ENCODE measurements at regions not wholly inside any gene's neighbourhood (a gene's known extent, or its start where the extent isn't known, plus 50 kb on each side); places are given as distances from the start of the nearest gene placed in this dataset.
"Not testable (repeated sequence)": the region's sequence is repeated elsewhere in the genome, so short reads cannot be mapped to it uniquely, and the experiment has no call there.

DNA sequence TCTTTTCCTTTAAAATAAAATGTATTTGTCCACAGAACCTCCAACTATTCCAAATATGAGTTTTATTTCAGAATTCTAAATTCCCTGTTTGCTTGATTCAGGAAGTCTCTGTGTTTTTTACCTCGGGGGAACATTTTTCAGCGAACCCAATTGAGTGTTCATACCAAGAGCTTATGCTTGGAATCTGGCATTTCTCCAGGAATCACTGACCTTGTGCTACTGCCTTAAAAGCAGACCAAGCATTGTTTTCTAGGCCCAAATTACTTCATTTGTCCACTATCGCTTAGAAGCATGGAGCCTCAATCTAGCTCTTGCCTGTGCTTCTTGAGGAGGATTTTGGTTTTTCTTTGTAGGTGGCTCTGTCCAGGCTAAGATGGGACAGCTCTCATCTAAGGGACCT, 59.4 kb downstream of the EBLN1 start:
- no peak for DNase-seq (ENCODE audit: low spot score in 2 of 2)
- H3K27me3 ChIP-seq: no peaks in the 10 kb centered on the region
- H3K4me3 ChIP-seq: no peak overlapping the region
- no peaks in the 10 kb centered on the region for H3K9me3 ChIP-seq
- no peak overlapping the region for H3K27ac ChIP-seq
- 21 to 24% methylated on average over 3 of the region's 3 CpGs for WGBS, 2 donors
- TF ChIP-seq, protein P1, sequence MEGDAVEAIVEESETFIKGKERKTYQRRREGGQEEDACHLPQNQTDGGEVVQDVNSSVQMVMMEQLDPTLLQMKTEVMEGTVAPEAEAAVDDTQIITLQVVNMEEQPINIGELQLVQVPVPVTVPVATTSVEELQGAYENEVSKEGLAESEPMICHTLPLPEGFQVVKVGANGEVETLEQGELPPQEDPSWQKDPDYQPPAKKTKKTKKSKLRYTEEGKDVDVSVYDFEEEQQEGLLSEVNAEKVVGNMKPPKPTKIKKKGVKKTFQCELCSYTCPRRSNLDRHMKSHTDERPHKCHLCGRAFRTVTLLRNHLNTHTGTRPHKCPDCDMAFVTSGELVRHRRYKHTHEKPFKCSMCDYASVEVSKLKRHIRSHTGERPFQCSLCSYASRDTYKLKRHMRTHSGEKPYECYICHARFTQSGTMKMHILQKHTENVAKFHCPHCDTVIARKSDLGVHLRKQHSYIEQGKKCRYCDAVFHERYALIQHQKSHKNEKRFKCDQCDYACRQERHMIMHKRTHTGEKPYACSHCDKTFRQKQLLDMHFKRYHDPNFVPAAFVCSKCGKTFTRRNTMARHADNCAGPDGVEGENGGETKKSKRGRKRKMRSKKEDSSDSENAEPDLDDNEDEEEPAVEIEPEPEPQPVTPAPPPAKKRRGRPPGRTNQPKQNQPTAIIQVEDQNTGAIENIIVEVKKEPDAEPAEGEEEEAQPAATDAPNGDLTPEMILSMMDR (IDR thresholded peaks at IDR 0.05): no peak
- TF ChIP-seq EP300 (IDR thresholded peaks at IDR 0.05) (no peak), POLR2A (IDR thresholded peaks at IDR 0.05) (no peak)
- no peaks in the 10 kb centered on the region for H3K36me3 ChIP-seq
- H3K4me1 ChIP-seq: no peaks in the 10 kb centered on the region

DNA sequence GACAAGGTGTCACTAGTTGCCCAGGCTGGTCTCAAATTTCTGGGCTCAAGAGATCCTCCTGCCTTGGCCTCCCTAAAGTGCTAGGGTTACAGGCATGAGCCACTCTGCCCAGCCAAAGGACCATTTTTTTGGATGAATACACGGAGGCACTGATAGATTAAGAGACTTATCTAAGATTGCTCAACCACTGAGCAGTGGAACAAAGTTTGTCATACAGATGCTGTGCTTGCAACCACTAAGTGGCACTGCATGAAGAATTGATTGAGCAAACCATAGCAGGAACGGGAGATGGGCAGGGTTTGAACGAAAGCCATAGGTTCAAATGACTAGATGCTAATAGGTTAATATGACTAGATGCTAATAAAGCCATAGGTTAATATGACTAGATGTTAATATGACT, 61.1 kb downstream of the EBLN1 start:
- 76 to 82% methylated on average over 3 of the region's 3 CpGs for WGBS, 2 donors
- H3K27me3 ChIP-seq: no peaks in the 10 kb centered on the region
- TF ChIP-seq POLR2A (IDR thresholded peaks at IDR 0.05) (no peak), EP300 (IDR thresholded peaks at IDR 0.05) (no peak)
- TF ChIP-seq, protein P1 (IDR thresholded peaks at IDR 0.05): no peak
- H3K9me3 ChIP-seq: peaks cover 0 to 4% (median 2%) of the 10 kb centered on the region in 4 donors
- DNase-seq (ENCODE audit: low spot score in 2 of 2): no peak
- no peak overlapping the region for H3K4me3 ChIP-seq
- no peak overlapping the region for H3K27ac ChIP-seq
- no peaks in the 10 kb centered on the region for H3K4me1 ChIP-seq
- H3K36me3 ChIP-seq: no peaks in the 10 kb centered on the region

GRCh38 chr10:22152403-22152802, 65.4 kb downstream of the EBLN1 start:
- TF ChIP-seq POLR2A (IDR thresholded peaks at IDR 0.05): no peak
- TF ChIP-seq, protein P1 (IDR thresholded peaks at IDR 0.05): no peak
- TF ChIP-seq EP300 (IDR thresholded peaks at IDR 0.05): no peak
- H3K4me3 ChIP-seq: no peak overlapping the region
- no peaks in the 10 kb centered on the region for H3K36me3 ChIP-seq
- H3K27me3 ChIP-seq: no peaks in the 10 kb centered on the region
- DNase-seq (ENCODE audit: low spot score in 2 of 2): no peak
- no peaks in the 10 kb centered on the region for H3K4me1 ChIP-seq
- 83 to 90% methylated on average over 1 of the region's 1 CpG for WGBS, 2 donors
- H3K27ac ChIP-seq: no peak overlapping the region
- H3K9me3 ChIP-seq: peaks cover 0 to 23% (median 2%) of the 10 kb centered on the region in 4 donors

GRCh38 chr10:22150842-22151241, 67.0 kb downstream of the EBLN1 start:
- peaks cover 0 to 27% (median 2%) of the 10 kb centered on the region in 4 donors for H3K9me3 ChIP-seq
- H3K27ac ChIP-seq: no peak overlapping the region
- 96 to 98% methylated on average over 1 of the region's 1 CpG for WGBS, 2 donors
- H3K4me3 ChIP-seq: no peak overlapping the region
- TF ChIP-seq, protein P1 (IDR thresholded peaks at IDR 0.05): no peak
- no peak for DNase-seq (ENCODE audit: low spot score in 2 of 2)
- H3K36me3 ChIP-seq: no peaks in the 10 kb centered on the region
- H3K4me1 ChIP-seq: no peaks in the 10 kb centered on the region
- H3K27me3 ChIP-seq: no peaks in the 10 kb centered on the region

DNA sequence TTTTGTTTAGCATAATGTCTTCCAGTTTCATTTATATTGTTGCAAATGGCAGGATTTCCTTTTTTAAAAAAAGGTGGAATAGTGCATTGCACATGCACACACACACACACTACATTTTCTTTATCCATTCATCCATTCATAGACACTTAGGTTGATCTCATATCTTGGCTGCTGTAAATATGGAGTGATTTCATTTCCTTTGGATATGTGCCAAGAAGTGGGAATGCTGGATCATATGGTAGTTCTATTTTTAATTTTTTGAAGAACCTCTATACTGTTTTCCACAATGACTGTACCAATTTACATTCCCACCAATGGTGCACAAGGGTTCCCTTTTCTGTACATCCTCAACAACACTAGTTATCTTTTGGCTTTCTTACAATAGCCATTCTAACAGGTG, 68.9 kb downstream of the EBLN1 start:
- peaks cover 0 to 27% (median 2%) of the 10 kb centered on the region in 4 donors for H3K9me3 ChIP-seq
- no peaks in the 10 kb centered on the region for H3K36me3 ChIP-seq
- no peaks in the 10 kb centered on the region for H3K4me1 ChIP-seq
- TF ChIP-seq EP300 (IDR thresholded peaks at IDR 0.05) (no peak), POLR2A (IDR thresholded peaks at IDR 0.05) (no peak)
- TF ChIP-seq, protein P1 (IDR thresholded peaks at IDR 0.05): no peak
- DNase-seq (ENCODE audit: low spot score in 2 of 2): no peak
- H3K4me3 ChIP-seq: no peak overlapping the region
- no peaks in the 10 kb centered on the region for H3K27me3 ChIP-seq
- no peak overlapping the region for H3K27ac ChIP-seq

- H3K36me3 ChIP-seq; DNase-seq (ENCODE audit: low spot score in 2 of 2); H3K4me3 ChIP-seq; H3K27ac ChIP-seq; H3K27me3 ChIP-seq; H3K4me1 ChIP-seq: not testable (repeated sequence)
- H3K9me3 ChIP-seq: peaks cover 0 to 14% (median 0%) of the 10 kb centered on the region in 4 donors
- 92 to 95% methylated on average over 2 of the region's 2 CpGs for WGBS, 2 donors
Measured at GRCh38 chr10:22145873-22146272, 71.9 kb downstream of the EBLN1 start.
